ENCODE measurements at regions not wholly inside any gene's neighbourhood (a gene's known extent, or its start where the extent isn't known, plus 50 kb on each side); places are given as distances from the start of the nearest gene placed in this dataset.

GRCh38 chr1:98278055-98278454, 357.2 kb upstream of the DPYD start:
- DNase-seq, result no peak

GRCh38 chr1:98277118-98277517, 356.3 kb upstream of the DPYD start:
- DNase-seq, result no peak

GRCh38 chr1:98276514-98276913, 355.7 kb upstream of the DPYD start:
- no peak for DNase-seq

GRCh38 chr1:98268316-98268715, 347.5 kb upstream of the DPYD start:
- DNase-seq, result no peak

- DNase-seq, result no peak
These were observed 346.6 kb upstream of the DPYD start for GRCh38 chr1:98267423-98267822.

- DNase-seq, result no peak
These were observed 343.9 kb upstream of the DPYD start for GRCh38 chr1:98264727-98265126.

- DNase-seq, result no peak
These were observed 340.0 kb upstream of the DPYD start for GRCh38 chr1:98260839-98261238.

GRCh38 chr1:98260412-98260811, 339.6 kb upstream of the DPYD start:
- no peak for DNase-seq

GRCh38 chr1:98256700-98257099, 335.9 kb upstream of the DPYD start:
- DNase-seq, result no peak

- DNase-seq, result no peak
These were observed 332.3 kb upstream of the DPYD start for GRCh38 chr1:98253145-98253544.

- no peak for DNase-seq
These were observed 330.7 kb upstream of the DPYD start for GRCh38 chr1:98251497-98251896.

GRCh38 chr1:98232678-98233077, 311.8 kb upstream of the DPYD start:
- no peak for DNase-seq

GRCh38 chr1:98222706-98223105, 301.9 kb upstream of the DPYD start:
- no peak for DNase-seq

GRCh38 chr1:98221923-98222322, 301.1 kb upstream of the DPYD start:
- peak; percentile 29 for DNase-seq

GRCh38 chr1:98217601-98218000, 296.8 kb upstream of the DPYD start:
- no peak for DNase-seq

- no peak for DNase-seq
These were observed 295.5 kb upstream of the DPYD start for GRCh38 chr1:98216304-98216703.

GRCh38 chr1:98211271-98211845, 290.5 kb upstream of the DPYD start:
- no peak for DNase-seq

- DNase-seq, result no peak
These were observed 289.7 kb upstream of the DPYD start for GRCh38 chr1:98210563-98210962.

GRCh38 chr1:98210064-98210463, 289.2 kb upstream of the DPYD start:
- DNase-seq, result peak; percentile 22

GRCh38 chr1:98205291-98206017, 284.6 kb upstream of the DPYD start:
- DNase-seq, result no peak

GRCh38 chr1:98203466-98203865, 282.6 kb upstream of the DPYD start:
- DNase-seq, result no peak

- DNase-seq, result no peak
These were observed 280.8 kb upstream of the DPYD start for GRCh38 chr1:98201666-98202081.

- DNase-seq, result no peak
These were observed 276.5 kb upstream of the DPYD start for GRCh38 chr1:98197356-98197755.

- DNase-seq, result no peak
These were observed 275.2 kb upstream of the DPYD start for GRCh38 chr1:98196012-98196411.

- no peak for DNase-seq
These were observed 267.9 kb upstream of the DPYD start for GRCh38 chr1:98188774-98189173.

Measured in eye (tissue), 1 donor.